ENCODE measurements at regions not wholly inside any gene's neighbourhood (a gene's known extent, or its start where the extent isn't known, plus 50 kb on each side); places are given as distances from the start of the nearest gene placed in this dataset.

DNA sequence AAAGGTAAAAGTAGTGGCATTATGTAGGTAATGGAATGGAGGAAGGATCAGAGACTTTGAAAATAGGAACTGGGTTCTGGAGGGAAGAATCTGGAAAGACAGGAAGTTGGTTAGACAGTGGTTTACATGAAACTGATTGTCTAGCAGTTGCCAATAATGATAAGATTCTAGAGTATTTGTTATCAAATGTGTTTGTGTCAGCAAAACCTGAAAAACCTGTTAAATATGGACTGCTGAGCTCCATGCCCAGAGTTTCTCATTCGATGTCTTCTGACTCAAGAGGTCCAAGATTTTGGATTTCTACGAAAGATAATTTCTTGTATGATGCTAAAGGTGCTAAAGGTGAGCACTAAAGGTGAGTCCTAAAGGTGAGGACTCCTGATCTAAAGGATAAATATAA lies 515.0 kb upstream of the TUSC1 start:
- H3K4me3 ChIP-seq (ENCODE audit: low read depth, poor library complexity, severe bottlenecking), result no peak overlapping the region
- DNase-seq (ENCODE audit: low spot score in 2 of 2), result no peak
- TF ChIP-seq POLR2A (IDR thresholded peaks at IDR 0.05), result no peak
- TF ChIP-seq, protein P1, sequence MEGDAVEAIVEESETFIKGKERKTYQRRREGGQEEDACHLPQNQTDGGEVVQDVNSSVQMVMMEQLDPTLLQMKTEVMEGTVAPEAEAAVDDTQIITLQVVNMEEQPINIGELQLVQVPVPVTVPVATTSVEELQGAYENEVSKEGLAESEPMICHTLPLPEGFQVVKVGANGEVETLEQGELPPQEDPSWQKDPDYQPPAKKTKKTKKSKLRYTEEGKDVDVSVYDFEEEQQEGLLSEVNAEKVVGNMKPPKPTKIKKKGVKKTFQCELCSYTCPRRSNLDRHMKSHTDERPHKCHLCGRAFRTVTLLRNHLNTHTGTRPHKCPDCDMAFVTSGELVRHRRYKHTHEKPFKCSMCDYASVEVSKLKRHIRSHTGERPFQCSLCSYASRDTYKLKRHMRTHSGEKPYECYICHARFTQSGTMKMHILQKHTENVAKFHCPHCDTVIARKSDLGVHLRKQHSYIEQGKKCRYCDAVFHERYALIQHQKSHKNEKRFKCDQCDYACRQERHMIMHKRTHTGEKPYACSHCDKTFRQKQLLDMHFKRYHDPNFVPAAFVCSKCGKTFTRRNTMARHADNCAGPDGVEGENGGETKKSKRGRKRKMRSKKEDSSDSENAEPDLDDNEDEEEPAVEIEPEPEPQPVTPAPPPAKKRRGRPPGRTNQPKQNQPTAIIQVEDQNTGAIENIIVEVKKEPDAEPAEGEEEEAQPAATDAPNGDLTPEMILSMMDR (IDR thresholded peaks at IDR 0.05), result no peak
- 79 to 87% methylated on average over 2 of the region's 2 CpGs for WGBS, 2 donors
- intact Hi-C loops (cut with DNase I; ENCODE audit: low total_unique reads), result no loop called here

DNA sequence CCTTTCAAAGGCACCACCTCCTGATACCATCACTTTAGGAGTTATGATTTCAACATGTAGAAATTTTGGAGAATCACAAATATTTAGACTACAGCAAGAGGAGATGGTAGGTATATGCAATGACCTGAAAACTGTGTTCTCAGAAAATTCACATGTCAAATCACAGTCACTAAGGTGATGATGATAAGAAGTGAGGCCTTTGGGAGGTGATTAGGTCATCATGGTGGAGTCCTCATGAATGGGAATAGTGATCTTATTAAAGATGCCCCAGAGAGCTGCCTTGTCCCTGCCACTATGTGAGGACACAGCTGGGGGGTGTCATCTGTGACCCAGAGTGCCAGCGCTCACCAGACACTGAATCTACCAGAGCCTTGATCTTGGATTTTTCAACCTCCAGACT lies 513.5 kb upstream of the TUSC1 start:
- 0 to 97% methylated on average over 1 of the region's 1 CpG for WGBS, 2 donors
- no peak overlapping the region for H3K4me3 ChIP-seq (ENCODE audit: low read depth, poor library complexity, severe bottlenecking)
- TF ChIP-seq, protein P1 (IDR thresholded peaks at IDR 0.05), result no peak
- TF ChIP-seq POLR2A (IDR thresholded peaks at IDR 0.05), result no peak
- DNase-seq (ENCODE audit: low spot score in 2 of 2), result no peak
- intact Hi-C loops (cut with DNase I; ENCODE audit: low total_unique reads), result no loop called here

DNA sequence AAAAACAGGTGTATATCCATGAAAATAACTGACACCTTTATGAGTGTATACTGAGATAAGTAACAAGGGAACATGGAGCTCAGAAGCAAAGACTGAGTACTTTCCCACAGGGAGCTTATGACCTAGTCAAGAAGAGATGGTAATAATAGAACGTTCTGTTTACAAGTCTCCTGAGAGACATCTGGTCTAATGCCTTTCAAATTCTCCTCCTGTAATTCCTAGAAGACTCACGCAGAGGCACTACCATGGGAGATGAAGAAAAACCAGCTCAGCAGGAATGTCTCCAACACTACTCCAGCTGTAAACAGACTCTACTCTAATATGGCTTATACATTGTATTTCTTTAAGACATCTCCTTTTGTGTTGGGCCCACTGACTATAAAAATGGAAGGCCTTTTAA lies 503.6 kb upstream of the TUSC1 start:
- WGBS, 2 donors, result 19 to 41% methylated on average over 2 of the region's 2 CpGs
- DNase-seq (ENCODE audit: low spot score in 2 of 2), result no peak
- TF ChIP-seq, protein P1 (IDR thresholded peaks at IDR 0.05), result no peak
- no peak for TF ChIP-seq POLR2A (IDR thresholded peaks at IDR 0.05)
- intact Hi-C loops (cut with DNase I; ENCODE audit: low total_unique reads), result no loop called here
- H3K4me3 ChIP-seq (ENCODE audit: low read depth, poor library complexity, severe bottlenecking), result no peak overlapping the region

DNA sequence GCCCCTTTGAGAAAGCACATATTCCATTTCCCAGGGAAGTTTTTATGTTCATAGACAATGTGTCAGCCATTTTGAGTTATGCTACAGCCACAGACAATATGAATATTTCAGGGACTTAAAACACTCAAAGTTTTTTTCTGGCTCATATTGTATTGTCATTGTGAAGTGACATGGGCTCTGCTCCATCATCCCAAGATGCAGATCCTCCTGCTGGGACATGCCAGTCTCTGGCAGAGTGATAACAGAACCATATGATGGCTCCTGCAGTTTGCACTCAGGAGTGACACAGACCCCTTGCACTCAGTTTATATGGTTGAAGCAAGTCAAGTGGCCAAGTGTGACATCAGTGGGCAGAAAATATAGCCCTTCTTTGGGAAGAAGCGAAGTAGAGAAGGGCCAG lies 498.4 kb upstream of the TUSC1 start:
- intact Hi-C loops (cut with DNase I; ENCODE audit: low total_unique reads), result no loop called here

DNA sequence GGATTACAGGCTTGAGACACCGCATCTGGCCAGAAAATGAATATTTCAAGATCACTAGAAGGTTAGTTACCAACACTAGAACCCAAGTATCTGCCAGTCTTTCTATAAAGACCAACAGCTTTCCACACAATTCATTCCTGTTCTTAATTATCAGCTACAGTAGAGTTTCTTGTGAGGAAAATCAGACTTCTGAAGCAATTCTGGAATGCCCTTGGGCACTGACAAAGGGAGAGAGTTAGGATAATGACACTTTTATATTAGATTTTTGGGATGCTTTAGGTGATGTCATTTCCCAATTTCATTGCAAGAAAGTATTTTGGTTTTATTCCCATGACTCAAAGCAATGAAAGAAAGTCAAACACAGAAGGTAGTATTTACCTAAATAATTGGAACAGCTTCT lies 497.0 kb upstream of the TUSC1 start:
- DNase-seq (ENCODE audit: low spot score in 2 of 2), result no peak
- no peak for TF ChIP-seq POLR2A (IDR thresholded peaks at IDR 0.05)
- TF ChIP-seq, protein P1 (IDR thresholded peaks at IDR 0.05), result no peak
- intact Hi-C loops (cut with DNase I; ENCODE audit: low total_unique reads), result no loop called here
- 54 to 58% methylated on average over 1 of the region's 1 CpG for WGBS, 2 donors
- H3K4me3 ChIP-seq (ENCODE audit: low read depth, poor library complexity, severe bottlenecking), result no peak overlapping the region

More for the DNA sequence above, 498.4 kb upstream of the TUSC1 start:
- 97 to 100% methylated on average over 1 of the region's 1 CpG for WGBS, 2 donors
- no peak for DNase-seq (ENCODE audit: low spot score in 2 of 2)
- no peak for TF ChIP-seq POLR2A (IDR thresholded peaks at IDR 0.05)
- TF ChIP-seq, protein P1 (IDR thresholded peaks at IDR 0.05), result no peak
- no peak overlapping the region for H3K4me3 ChIP-seq (ENCODE audit: low read depth, poor library complexity, severe bottlenecking)

DNA sequence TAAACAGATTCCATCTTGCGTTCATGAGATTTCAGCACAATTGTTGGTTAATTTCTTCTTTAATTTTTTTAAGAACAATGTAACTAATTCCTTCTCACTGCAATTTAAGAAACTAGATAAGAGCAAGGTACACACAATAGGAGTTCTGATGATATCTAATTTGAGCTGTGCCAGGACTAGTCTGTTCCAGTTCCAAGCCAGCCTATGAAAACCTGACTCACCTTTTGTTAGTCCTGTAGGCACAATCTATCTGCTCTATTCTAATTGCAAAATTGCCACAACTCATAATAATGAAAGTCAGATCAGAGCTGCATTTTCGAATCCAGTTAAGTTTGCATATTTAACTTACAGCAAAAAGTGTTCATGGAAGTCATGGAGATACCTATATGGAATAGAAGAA lies 494.1 kb upstream of the TUSC1 start:
- WGBS, 2 donors, result 52 to 54% methylated on average over 2 of the region's 2 CpGs
- intact Hi-C loops (cut with DNase I; ENCODE audit: low total_unique reads), result no loop called here
- DNase-seq (ENCODE audit: low spot score in 2 of 2), result no peak
- TF ChIP-seq, protein P1 (IDR thresholded peaks at IDR 0.05), result no peak
- no peak for TF ChIP-seq POLR2A (IDR thresholded peaks at IDR 0.05)
- H3K4me3 ChIP-seq (ENCODE audit: low read depth, poor library complexity, severe bottlenecking), result no peak overlapping the region

Measured in lower leg skin (tissue), 4 donors.